Right lobe of liver (tissue), 6 donors: ENCODE measurements at regions not wholly inside any gene's neighbourhood (a gene's known extent, or its start where the extent isn't known, plus 50 kb on each side); places are given as distances from the start of the nearest gene placed in this dataset.

Experiments used
- ATAC-seq, 4 donors: fragments of 200-7000 bp; cut with Tn5 transposase; one replicate each; pipeline ENCODE4 v1.9.1; 2020; ENCODE audit warnings: mild to moderate bottlenecking in 4 of 4, moderate library complexity in 4 of 4
- DNase-seq, 3 donors: peaks; one replicate each; pipeline ENCODE4 v3.0.0-alpha.2; 2020
- H3K27ac ChIP-seq, 3 donors: fragments of 200-600 bp; one replicate each; pipeline ENCODE4 v1.8.0; 2022
- H3K27me3 ChIP-seq, 2 donors: fragments of 200-600 bp; one replicate each; pipeline ENCODE4 v1.8.0; 2022
- H3K36me3 ChIP-seq, 4 donors: fragments of 200-600 bp; sonication (generic) in 1 of 4; one replicate each; pipeline versions ENCODE4 v1.5.1 to v1.8.0; 2017 to 2022; ENCODE audit warnings: control low read depth in 1 of 4
- H3K4me1 ChIP-seq, 4 donors: fragments of 200-600 bp; sonication (generic) in 1 of 4; one replicate each; pipeline versions ENCODE4 v1.5.1 to v1.8.0; 2017 to 2022; ENCODE audit warnings: control low read depth in 1 of 4
- H3K4me3 ChIP-seq, 3 donors: fragments of 200-600 bp; one replicate each; pipeline ENCODE4 v1.8.0; 2022
- H3K9me3 ChIP-seq, 4 donors: fragments of 200-600 bp; sonication (generic) in 1 of 4; one replicate each; pipeline versions ENCODE4 v1.5.1 to v1.8.0; 2017 to 2022; ENCODE audit warnings: control low read depth in 1 of 4
- POLR2A ChIP-seq: fragments of 450-650 bp; IDR thresholded peaks from one replicate; pipeline ENCODE4 v1.6.1; 2017; ENCODE audit warnings: antibody characterized with exemption, mild to moderate bottlenecking
- WGBS: methylation state at CpG from one replicate; pipeline ENCODE4 v1.1.6; 2018; ENCODE audit warnings: low coverage, low lambda C conversion rate; ENCODE audit not compliant: insufficient coverage; ENCODE audit errors: missing lambda C conversion rate; 5-methylcytosine and 5-hydroxymethylcytosine counted together
- intact Hi-C, 2 donors: fragments of 100-400 bp; cut with DNase I; formaldehyde crosslinking; loops; one replicate each; pipeline versions ENCODE4 v1.11.2 to v1.14.1; 2022
- TF ChIP-seq, protein P1 (sequence below), 4 donors: fragments of 200-600 bp in 3 of 4; fragments of 450-650 bp in 1 of 4; IDR thresholded peaks; one replicate each; pipeline versions ENCODE4 v1.5.1 to v1.8.0; 2016 to 2022; ENCODE audit warnings: antibody characterized with exemption in 4 of 4, mild to moderate bottlenecking in 2 of 4
- donor health status: DM: no; HTN: yes; CAD: no.
- donor health status: DM: no; HTN: no; CAD: no.
- donor health status: DM: no; HTN: no; CAD: no.
- donor health status: DM: no; HTN: yes; CAD: no.
- donor health status: DM: no; HTN: yes; CAD: no.

GRCh38 chr7:17061443-17061842, 179.7 kb upstream of the AGR3 start:
- ATAC-seq: no peak
- H3K27ac ChIP-seq: no peak overlapping the region

GRCh38 chr7:17062151-17063044, 180.6 kb upstream of the AGR3 start:
- intact Hi-C loops: no loop called here
- DNase-seq (no peak), ATAC-seq (peak in 1 of 4 donors; percentile 19)
- TF ChIP-seq, protein P1, sequence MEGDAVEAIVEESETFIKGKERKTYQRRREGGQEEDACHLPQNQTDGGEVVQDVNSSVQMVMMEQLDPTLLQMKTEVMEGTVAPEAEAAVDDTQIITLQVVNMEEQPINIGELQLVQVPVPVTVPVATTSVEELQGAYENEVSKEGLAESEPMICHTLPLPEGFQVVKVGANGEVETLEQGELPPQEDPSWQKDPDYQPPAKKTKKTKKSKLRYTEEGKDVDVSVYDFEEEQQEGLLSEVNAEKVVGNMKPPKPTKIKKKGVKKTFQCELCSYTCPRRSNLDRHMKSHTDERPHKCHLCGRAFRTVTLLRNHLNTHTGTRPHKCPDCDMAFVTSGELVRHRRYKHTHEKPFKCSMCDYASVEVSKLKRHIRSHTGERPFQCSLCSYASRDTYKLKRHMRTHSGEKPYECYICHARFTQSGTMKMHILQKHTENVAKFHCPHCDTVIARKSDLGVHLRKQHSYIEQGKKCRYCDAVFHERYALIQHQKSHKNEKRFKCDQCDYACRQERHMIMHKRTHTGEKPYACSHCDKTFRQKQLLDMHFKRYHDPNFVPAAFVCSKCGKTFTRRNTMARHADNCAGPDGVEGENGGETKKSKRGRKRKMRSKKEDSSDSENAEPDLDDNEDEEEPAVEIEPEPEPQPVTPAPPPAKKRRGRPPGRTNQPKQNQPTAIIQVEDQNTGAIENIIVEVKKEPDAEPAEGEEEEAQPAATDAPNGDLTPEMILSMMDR (IDR thresholded peaks at IDR 0.05): no peak
- TF ChIP-seq POLR2A: no peak
- WGBS: 67% methylated on average over 4 of the region's 5 CpGs
- H3K27ac ChIP-seq: no peak overlapping the region
- no peak overlapping the region for H3K4me3 ChIP-seq
- no peaks in the 10 kb centered on the region for H3K9me3 ChIP-seq
- H3K27me3 ChIP-seq: no peaks in the 10 kb centered on the region
- no peaks in the 10 kb centered on the region for H3K36me3 ChIP-seq
- H3K4me1 ChIP-seq: peaks cover 0 to 7% (median 0%) of the 10 kb centered on the region in 4 donors

More at GRCh38 chr7:17061443-17061842, 179.7 kb upstream of the AGR3 start:
- Histone ChIP-seq H3K4me1 (peaks cover 0 to 7% (median 0%) of the 10 kb centered on the region in 4 donors), H3K27me3 (no peaks in the 10 kb centered on the region), H3K36me3 (no peaks in the 10 kb centered on the region), H3K9me3 (no peaks in the 10 kb centered on the region), H3K4me3 (no peak overlapping the region)
- 85% methylated on average over 2 of the region's 2 CpGs for WGBS
- no peak for TF ChIP-seq POLR2A
- TF ChIP-seq, protein P1 (IDR thresholded peaks at IDR 0.05): no peak
- DNase-seq: no peak
- intact Hi-C loops: no loop called here

- ATAC-seq: peak in 3 of 4 donors; percentile 34 to 48 (median 41)
- no peak for DNase-seq
- H3K27ac ChIP-seq: no peak overlapping the region
- no peak overlapping the region for H3K4me3 ChIP-seq
- no peaks in the 10 kb centered on the region for H3K27me3 ChIP-seq
- TF ChIP-seq, protein P1 (IDR thresholded peaks at IDR 0.05): peak; percentile 9 to 32 (median 24)
- no peak for TF ChIP-seq POLR2A
- H3K9me3 ChIP-seq: no peaks in the 10 kb centered on the region
- intact Hi-C loops: no loop called here
- H3K4me1 ChIP-seq: peaks cover 0 to 7% (median 0%) of the 10 kb centered on the region in 4 donors
- H3K36me3 ChIP-seq: no peaks in the 10 kb centered on the region
Observed at GRCh38 chr7:17063045-17063383, 181.2 kb upstream of the AGR3 start.

- DNase-seq: no peak
- Histone ChIP-seq H3K27ac (no peak overlapping the region), H3K27me3 (no peaks in the 10 kb centered on the region), H3K4me1 (no peaks in the 10 kb centered on the region), H3K4me3 (no peak overlapping the region), H3K9me3 (no peaks in the 10 kb centered on the region), H3K36me3 (no peaks in the 10 kb centered on the region)
- intact Hi-C loops: no loop called here
- ATAC-seq: no peak
- WGBS: 71% methylated on average over 1 of the region's 1 CpG
- TF ChIP-seq POLR2A: no peak
- TF ChIP-seq, protein P1 (IDR thresholded peaks at IDR 0.05): no peak
Observed at GRCh38 chr7:17067691-17068090, 185.9 kb upstream of the AGR3 start.
